Neural progenitor cell (in vitro differentiated cells): ENCODE measurements at regions not wholly inside any gene's neighbourhood (a gene's known extent, or its start where the extent isn't known, plus 50 kb on each side); places are given as distances from the start of the nearest gene placed in this dataset.

ENCODE experiments used
- EZH2 ChIP-seq: fragments of 200-600 bp; sonication (generic); IDR thresholded peaks from 2 replicates; pipeline ENCODE4 v1.6.1; 2017; ENCODE audit warnings: antibody characterized with exemption, mild to moderate bottlenecking, moderate library complexity
- EZH2phosphoT487 ChIP-seq: fragments of 200-600 bp; sonication (generic); IDR thresholded peaks from 2 replicates; pipeline ENCODE4 v1.6.1; 2017; ENCODE audit warnings: antibody characterized with exemption
- TF ChIP-seq, protein P1 (sequence below): fragments of 200-600 bp; sonication (generic); IDR thresholded peaks from 2 replicates; pipeline ENCODE4 v1.5.1; 2017; ENCODE audit warnings: antibody characterized with exemption, mild to moderate bottlenecking

DNA sequence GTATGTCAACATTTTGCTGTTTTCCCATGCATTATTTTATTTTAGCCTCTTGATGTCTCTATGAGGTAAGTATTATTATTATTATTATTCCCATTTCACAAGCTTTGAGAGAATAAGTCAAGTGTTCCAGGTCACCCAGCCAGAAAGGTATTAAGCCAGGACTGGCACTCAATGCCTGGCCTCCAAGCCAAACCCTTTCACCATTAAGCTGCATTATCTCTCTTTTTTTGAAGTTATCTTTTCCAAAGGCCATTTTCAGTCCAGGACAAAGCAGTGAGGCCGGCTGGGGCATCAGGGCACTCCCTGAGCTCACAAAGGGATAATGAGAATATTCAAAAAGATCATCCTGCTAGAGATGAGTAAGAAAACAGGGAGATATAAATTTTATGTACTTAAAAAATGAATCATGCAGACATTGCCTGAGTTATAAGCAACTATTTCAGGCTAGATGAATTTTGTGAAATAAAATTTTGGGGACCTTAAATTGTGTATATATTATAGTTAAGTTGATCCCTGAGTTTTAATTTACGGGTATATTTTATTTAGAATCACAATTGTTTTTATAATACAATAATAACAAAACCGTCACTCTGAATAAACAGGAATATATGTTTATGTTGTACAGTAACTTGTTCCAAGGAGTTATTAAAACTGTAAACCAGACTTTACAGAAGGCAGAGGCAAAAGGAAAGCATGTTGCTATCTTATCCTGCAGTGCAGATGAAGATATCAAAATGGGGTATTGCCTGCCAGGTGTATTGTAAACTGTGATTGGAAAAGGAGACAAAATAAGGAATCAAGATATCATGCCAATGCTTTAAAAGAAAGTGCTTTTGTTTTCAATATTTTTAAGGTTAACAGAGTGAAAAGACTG, 51.3 kb upstream of the CAV2 start:
- TF ChIP-seq, protein P1, sequence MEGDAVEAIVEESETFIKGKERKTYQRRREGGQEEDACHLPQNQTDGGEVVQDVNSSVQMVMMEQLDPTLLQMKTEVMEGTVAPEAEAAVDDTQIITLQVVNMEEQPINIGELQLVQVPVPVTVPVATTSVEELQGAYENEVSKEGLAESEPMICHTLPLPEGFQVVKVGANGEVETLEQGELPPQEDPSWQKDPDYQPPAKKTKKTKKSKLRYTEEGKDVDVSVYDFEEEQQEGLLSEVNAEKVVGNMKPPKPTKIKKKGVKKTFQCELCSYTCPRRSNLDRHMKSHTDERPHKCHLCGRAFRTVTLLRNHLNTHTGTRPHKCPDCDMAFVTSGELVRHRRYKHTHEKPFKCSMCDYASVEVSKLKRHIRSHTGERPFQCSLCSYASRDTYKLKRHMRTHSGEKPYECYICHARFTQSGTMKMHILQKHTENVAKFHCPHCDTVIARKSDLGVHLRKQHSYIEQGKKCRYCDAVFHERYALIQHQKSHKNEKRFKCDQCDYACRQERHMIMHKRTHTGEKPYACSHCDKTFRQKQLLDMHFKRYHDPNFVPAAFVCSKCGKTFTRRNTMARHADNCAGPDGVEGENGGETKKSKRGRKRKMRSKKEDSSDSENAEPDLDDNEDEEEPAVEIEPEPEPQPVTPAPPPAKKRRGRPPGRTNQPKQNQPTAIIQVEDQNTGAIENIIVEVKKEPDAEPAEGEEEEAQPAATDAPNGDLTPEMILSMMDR, result no peak
- no peak for TF ChIP-seq EZH2
- TF ChIP-seq EZH2phosphoT487, result no peak
